HPDE6-E6E7 (cell line): ENCODE measurements at regions not wholly inside any gene's neighbourhood (a gene's known extent, or its start where the extent isn't known, plus 50 kb on each side); places are given as distances from the start of the nearest gene placed in this dataset.

Experiments
- DNase-seq: peaks from one replicate; pipeline ENCODE4 v3.0.0; 2011; ENCODE audit warnings: missing footprints; ENCODE audit errors: extremely low spot score

DNA sequence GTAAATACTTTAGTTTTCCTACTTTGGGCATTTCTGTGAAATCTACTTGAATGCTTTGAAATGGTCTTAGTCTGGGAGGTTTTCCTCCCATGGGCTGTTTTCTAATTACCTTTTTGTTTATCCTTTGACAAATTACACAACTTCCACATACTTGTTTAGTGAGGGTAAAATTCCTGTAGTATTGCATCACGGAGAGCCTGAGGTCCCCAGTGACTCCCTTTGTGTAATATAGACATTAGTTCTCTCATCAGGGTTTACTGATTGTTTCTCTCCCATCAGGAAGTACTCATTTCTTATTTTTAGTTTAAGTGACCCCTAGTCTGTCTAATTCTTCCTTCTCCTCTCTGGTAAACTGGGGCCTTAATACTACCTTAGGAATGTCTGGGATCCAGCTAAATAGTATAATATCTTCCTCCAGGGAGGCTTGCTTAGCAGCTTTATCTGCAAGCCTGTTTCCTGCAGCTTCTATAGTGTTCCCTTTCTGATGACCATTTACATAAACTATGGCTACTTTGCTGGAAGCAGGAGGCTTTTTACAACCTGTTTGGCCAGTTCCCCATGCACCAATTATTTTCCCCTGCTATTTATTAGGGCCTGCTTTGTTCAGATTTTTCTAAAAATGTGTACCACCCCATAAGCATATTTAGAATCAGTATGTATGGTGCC lies 87.2 kb upstream of the XCR1 start:
- DNase-seq, result no peak

GRCh38 chr3:46113608-46114007 lies 86.3 kb upstream of the XCR1 start:
- no peak for DNase-seq

DNA sequence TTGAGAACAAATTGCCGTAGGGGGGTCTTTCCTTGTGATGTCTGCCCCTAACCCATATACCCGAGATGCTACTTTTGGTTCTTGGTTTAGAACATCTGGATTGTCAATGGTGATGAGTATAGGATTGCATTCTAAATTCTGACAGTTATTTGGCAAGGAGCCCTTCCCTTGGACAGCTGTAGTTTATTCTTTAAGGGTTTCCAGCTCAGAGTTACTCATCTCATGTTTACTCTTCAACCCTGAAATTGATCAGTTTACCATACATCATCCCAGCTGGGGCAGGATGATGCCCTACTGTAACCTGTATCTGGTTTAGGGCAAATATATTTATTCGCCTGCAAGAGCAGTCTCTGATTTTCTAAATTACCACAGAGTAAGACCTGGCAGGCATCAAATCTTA lies 85.7 kb upstream of the XCR1 start:
- no peak for DNase-seq

GRCh38 chr3:46112296-46112695 lies 85.0 kb upstream of the XCR1 start:
- no peak for DNase-seq

DNA sequence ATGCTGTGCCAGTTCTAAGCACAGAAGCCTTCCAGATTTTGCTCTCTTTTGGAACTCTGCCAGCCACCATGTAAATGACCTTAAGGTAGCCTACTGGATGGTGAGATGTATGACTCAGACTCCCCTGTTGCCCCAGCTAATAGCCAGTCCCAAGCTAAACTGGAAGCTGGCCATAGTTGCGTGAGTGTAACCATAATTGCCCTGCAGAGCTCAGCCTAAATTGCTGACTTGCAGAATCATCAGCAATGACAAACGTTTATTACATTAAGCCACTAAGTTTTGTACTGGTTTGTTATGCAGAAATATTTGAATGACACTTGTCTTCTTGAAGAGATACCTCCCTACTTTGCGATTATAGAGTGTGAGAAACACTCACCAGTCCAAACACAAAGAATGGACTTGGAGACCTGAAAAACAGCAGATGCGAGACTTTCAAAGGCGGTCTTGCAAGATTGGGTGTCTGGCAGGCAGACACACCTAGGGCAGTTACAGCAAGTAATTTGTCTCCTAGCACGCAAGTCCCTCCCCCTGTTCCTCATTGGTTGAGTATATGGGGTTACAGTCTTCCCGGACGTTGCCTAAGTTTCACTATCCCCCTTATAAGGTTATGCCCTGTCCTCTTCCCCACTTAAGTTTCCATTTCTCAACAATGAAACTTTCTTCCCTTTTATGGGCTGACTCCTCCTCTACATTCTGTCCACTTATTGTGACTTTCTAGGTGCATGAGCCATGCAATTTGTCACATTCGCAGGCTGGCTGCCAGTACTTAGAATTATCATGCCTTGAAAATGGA lies 83.6 kb upstream of the XCR1 start:
- no peak for DNase-seq

DNA sequence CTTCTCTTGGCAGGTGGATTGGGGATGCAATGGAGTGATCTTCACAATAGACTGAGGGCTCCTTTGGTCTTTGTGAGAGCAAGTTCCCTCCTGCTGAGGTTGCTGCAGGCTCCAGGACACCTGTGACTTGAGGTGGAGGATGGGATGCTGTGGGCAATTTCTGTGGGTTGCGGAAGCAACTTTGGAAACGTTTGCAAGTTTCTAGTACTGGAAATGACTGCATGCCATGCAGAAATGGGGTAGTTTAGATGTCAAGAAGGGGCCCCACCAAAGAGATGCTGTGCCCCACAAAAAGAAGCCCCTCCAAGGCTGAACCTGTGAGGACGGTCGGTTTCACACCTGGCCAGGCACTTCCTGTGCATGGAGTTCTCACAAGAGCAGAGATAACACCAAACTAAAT lies 80.4 kb upstream of the XCR1 start:
- DNase-seq, result no peak

DNA sequence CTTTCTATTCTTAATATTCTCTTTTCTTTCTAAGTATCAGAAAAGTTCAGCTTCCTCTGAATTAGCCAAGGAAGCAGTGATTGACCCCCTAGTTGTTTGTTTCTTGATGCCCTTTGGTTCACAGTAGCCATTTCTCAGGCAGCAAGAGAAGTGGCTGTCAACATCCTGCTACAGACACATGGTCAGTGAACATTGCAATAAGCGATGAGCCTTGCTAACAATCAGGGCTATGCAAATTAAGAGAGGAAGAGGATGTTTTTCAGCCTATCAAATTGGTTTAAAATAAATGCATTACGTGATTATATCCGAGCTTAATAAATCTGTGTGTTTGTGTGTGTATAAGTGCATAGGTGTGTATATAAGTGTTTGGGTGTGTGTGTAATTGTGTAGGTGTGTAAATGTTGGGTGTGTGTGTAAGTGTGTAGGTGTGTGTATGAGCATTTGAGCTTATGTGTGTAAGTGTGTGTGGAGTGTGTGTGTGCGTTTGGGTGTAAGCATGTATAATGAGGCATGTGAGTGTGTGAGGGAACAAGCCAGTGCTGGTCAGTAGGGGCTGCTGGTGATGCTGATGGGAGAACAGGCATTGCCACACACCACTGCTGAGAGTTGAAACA lies 78.1 kb upstream of the XCR1 start:
- DNase-seq, result no peak

- DNase-seq, result no peak
These were observed 77.4 kb upstream of the XCR1 start for GRCh38 chr3:46104706-46105105.

DNA sequence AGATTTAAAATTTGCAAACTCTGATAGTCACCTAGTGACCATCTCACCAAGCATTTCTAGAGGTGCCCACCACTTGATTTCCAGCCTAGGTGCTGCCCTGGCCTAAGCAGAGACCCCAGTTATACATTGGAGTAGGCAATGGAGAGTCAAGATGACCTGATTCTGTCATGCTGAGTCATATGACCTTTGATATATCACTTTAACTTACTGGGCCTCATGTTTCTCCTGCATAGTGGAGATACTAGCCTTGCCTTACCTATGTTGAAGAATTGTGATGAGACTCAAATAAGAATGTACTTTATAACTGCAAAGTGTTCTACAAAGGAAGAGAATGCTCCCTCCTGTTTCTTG lies 75.5 kb upstream of the XCR1 start:
- no peak for DNase-seq

GRCh38 chr3:46102059-46102779 lies 74.9 kb upstream of the XCR1 start:
- no peak for DNase-seq

DNA sequence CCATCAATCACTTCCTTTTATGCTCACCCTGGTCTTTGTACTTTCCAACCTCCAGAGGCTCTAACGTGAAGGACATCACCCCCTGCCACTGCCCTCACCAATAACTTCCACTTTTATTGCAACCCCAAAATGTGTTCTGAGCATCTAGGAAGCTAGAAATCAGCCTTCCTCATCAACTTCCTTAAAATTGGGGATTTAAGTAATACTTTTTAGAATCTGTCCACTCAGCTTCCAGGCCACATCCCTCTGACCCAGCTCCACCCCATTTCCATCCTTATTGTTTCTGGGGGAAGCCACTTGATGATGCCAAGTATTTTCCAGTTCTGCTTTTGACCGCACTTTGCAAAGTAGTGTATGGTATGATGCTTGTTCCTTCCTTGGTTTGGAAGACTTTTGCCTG lies 73.5 kb upstream of the XCR1 start:
- DNase-seq, result no peak

GRCh38 chr3:46098319-46098761 lies 71.1 kb upstream of the XCR1 start:
- DNase-seq, result no peak

- DNase-seq, result no peak
These were observed 70.5 kb upstream of the XCR1 start for GRCh38 chr3:46097691-46098241.

DNA sequence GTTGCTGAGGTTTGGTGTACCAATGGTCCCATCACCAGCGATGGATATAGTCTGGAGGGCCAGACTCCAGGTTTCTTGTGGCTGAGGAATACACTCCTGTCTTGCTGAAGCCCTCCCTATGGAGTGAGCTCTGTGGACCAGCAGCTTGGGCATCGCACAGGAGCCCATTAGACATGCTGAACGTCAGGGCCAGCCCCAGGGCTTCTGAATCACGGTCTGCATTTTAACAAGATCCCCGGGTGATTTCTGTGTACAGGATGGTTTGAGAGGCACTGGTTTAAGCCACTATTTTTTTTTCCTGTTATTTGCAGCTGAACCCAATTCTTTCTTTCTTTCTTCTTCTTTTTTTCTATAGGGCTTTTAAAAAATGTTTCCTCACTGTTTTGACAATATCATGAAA lies 69.5 kb upstream of the XCR1 start:
- no peak for DNase-seq

DNA sequence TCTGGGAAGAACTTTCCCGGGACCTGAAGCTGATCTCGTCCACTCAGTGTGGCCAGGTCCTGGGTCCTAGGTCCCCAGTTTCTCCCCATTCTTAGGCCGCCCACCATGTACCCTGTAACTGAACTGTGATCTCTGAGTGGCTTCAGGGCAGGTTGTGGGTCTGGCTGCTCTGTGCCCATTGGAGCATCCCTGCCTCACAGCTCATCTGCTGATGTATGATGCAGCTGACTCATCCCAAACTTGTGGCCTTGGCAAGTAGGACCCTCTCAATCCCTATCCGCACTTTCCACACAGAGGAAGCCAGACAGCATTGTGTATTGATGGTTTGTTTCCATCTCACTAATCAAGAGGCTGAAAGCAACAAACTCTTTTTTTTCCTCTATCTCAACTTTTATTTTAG lies 69.1 kb upstream of the XCR1 start:
- DNase-seq, result no peak

GRCh38 chr3:46095307-46095706 lies 68.0 kb upstream of the XCR1 start:
- no peak for DNase-seq

DNA sequence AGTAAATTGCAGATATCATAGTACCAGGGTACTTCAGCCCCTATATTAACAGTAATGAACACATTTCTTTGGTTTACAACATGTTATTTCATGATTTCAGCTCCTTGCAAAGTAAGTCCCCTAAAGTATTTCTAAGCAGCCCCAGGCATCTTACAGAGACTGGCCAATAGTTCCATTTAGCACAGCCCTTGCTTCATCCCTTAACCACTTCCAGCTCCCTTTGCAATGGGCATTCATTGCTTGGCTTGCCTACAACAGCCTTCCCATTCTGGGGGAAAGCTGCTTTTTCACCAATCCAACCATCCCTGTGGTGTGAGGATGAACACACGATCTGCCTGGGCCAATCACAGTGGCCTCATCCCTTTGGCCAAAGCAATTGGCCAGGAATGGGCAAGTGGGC lies 67.2 kb upstream of the XCR1 start:
- no peak for DNase-seq

DNA sequence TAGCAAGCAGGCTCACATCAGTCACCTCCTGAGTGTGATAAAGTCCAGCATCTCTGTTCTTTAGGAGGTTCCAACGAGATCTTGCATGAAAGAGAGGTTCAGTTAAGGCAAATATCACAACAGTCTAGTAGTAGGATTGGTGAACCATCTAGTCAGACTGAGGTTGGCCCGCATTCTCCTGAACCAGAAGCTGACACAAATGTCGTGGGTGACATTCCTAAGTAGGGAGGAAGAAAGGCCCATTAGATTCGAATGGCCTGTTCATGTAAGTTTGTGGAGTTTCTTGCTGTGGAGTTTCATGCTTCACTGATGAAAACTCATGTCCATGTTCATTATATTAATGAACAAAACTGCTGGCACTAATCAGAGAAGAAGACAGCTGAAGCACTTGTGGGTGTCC lies 66.7 kb upstream of the XCR1 start:
- no peak for DNase-seq

- no peak for DNase-seq
These were observed 66.2 kb upstream of the XCR1 start for GRCh38 chr3:46093327-46093942.

DNA sequence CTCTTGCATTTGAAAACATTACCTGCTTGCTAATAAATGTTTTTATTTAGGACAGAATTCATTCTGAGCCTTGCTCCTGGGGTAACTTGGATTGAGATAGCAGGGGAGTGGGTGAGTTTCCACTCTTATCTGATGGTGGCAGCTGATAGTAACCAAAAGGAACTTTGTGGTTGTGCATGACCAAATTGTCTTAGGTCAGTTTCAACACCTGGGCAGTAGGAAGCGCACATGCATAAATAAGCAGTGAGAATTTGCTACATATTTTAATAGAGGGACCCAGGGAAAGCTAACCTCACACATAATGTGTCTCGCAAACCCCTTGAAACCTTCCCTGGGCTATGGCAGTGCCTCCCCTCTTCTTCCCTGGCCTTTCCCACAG lies 65.4 kb upstream of the XCR1 start:
- DNase-seq, result no peak

DNA sequence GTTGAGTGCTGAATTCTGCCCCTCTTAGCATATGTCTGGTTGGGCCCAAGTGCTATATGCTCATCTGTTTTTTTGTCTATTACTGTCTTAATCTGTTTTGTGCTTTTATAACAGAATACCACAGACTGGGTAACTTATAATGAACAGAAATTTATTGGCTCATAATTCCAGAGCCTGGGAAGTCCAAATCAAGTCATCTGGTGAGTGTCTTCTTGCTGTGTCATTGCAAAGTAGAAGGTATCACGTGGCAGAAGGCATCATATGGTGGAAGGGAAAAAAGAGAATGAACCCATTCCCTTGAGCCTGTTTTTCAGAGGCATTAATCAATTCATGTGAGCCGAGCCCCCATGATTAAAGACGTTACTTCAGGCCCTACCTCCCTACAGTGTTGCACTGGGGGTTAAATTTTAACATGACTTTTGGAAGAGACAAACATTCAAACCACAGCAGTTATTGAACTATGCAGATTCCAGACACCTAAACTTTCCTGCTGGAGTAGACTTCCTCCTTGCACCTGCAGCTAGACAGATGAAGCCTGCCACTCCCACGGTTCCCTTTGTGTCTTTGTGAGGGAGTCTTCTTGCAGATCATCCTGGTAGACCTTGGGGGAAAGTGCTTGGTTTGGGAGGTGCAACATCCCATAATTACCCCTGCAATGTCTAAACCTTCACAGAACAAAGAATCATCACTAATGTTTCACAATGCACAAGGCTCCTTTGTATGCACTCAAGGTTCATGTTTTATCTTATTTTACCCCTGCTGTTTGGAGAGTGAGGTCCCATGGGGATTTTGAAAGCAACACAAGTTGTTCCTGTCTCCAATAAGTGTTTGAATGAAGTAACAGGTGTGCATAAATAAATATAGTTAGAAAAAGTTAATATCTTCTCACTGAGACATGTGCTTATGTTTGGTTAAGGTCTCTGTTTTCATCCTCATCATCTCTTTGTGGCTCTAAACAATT lies 64.7 kb upstream of the XCR1 start:
- no peak for DNase-seq
